ENCODE measurements at regions not wholly inside any gene's neighbourhood (a gene's known extent, or its start where the extent isn't known, plus 50 kb on each side); places are given as distances from the start of the nearest gene placed in this dataset.

DNA sequence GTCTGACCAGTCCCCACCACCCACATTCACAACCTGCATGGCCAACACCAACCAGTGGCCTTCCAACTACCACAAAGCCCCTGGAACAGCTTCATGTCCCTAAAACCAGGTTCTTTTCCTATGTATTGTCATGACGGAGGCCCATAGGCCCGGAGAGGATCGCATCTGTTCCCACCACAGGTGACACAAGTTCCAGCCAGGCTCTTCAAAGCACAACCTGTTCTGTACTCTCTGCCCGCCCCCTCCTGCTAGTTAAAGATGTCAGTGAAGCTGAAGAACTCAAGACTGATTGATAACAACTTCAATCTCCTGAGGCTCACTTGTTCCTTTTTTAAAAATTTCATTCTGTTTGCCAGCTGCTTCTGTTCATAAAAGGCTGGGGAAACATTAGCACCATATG is 121.1 kb upstream of the GUCY1A2 start:
- H3K4me3 ChIP-seq (ENCODE audit: low read depth in 1 of 3, low read length in 3 of 3), result no peak overlapping the region
- no peak for DNase-seq (ENCODE audit: low spot score)
- no peak overlapping the region for H3K9ac ChIP-seq (ENCODE audit: low read depth in 1 of 2, low read length in 2 of 2)
- TF ChIP-seq RXRA (IDR thresholded peaks at IDR 0.05) (no peak), NR2F2 (IDR thresholded peaks at IDR 0.05) (no peak), YY1 (IDR thresholded peaks at IDR 0.05) (no peak)
- no peak overlapping the region for H3K27ac ChIP-seq (ENCODE audit: low read depth in 1 of 2, low read length in 2 of 2)
- WGBS, result 92% methylated on average over 4 of the region's 4 CpGs
- H3K4me1 ChIP-seq (ENCODE audit: control insufficient read depth in 4 of 4, insufficient read depth in 4 of 4, low read length in 3 of 4), result no peaks in the 10 kb centered on the region
- peaks cover 0 to 3% (median 1%) of the 10 kb centered on the region in 4 donors for H3K9me3 ChIP-seq (ENCODE audit: control insufficient read depth in 4 of 4, low read length in 3 of 4)
- H3K27me3 ChIP-seq (ENCODE audit: control insufficient read depth in 4 of 4, insufficient read depth in 4 of 4, low read length in 3 of 4), result no peaks in the 10 kb centered on the region
- no peaks in the 10 kb centered on the region for H3K36me3 ChIP-seq (ENCODE audit: control insufficient read depth in 4 of 4, insufficient read depth in 3 of 4, low read depth in 1 of 4, low read length in 3 of 4)

DNA sequence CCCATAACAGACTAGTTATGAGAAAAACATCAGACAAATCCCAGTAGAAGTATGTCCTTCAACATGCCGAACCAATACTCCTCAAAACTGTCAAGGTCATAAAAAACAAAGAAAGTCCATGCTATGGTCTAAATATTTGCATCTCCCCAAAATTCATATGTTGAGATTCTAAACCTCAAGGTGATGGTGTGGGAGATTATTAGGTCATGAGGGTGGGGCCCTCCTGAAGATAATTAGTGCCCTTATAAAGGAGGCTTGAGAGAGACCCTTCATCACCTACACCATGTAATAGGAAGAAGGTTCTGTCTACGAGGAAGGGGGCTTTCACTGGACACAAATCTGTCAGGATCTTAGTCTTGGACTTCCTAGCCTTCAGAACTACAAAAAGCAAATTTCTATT is 118.6 kb upstream of the GUCY1A2 start:
- Histone ChIP-seq H3K27ac (ENCODE audit: low read depth in 1 of 2, low read length in 2 of 2) (no peak overlapping the region), H3K36me3 (ENCODE audit: control insufficient read depth in 4 of 4, insufficient read depth in 3 of 4, low read depth in 1 of 4, low read length in 3 of 4) (no peaks in the 10 kb centered on the region), H3K27me3 (ENCODE audit: control insufficient read depth in 4 of 4, insufficient read depth in 4 of 4, low read length in 3 of 4) (no peaks in the 10 kb centered on the region), H3K9me3 (ENCODE audit: control insufficient read depth in 4 of 4, low read length in 3 of 4) (peaks cover 0 to 3% (median 1%) of the 10 kb centered on the region in 4 donors), H3K9ac (ENCODE audit: low read depth in 1 of 2, low read length in 2 of 2) (no peak overlapping the region), H3K4me3 (ENCODE audit: low read depth in 1 of 3, low read length in 3 of 3) (no peak overlapping the region), H3K4me1 (ENCODE audit: control insufficient read depth in 4 of 4, insufficient read depth in 4 of 4, low read length in 3 of 4) (no peaks in the 10 kb centered on the region)
- TF ChIP-seq, protein P1, sequence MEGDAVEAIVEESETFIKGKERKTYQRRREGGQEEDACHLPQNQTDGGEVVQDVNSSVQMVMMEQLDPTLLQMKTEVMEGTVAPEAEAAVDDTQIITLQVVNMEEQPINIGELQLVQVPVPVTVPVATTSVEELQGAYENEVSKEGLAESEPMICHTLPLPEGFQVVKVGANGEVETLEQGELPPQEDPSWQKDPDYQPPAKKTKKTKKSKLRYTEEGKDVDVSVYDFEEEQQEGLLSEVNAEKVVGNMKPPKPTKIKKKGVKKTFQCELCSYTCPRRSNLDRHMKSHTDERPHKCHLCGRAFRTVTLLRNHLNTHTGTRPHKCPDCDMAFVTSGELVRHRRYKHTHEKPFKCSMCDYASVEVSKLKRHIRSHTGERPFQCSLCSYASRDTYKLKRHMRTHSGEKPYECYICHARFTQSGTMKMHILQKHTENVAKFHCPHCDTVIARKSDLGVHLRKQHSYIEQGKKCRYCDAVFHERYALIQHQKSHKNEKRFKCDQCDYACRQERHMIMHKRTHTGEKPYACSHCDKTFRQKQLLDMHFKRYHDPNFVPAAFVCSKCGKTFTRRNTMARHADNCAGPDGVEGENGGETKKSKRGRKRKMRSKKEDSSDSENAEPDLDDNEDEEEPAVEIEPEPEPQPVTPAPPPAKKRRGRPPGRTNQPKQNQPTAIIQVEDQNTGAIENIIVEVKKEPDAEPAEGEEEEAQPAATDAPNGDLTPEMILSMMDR (IDR thresholded peaks at IDR 0.05; ENCODE audit: low read depth, low read length, missing input control), result no peak
- TF ChIP-seq RXRA (IDR thresholded peaks at IDR 0.05), result no peak
- TF ChIP-seq, protein P2, sequence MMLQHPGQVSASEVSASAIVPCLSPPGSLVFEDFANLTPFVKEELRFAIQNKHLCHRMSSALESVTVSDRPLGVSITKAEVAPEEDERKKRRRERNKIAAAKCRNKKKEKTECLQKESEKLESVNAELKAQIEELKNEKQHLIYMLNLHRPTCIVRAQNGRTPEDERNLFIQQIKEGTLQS (IDR thresholded peaks at IDR 0.05), result no peak
- TF ChIP-seq RAD21 (IDR thresholded peaks at IDR 0.05), result no peak
- TF ChIP-seq, protein P3, sequence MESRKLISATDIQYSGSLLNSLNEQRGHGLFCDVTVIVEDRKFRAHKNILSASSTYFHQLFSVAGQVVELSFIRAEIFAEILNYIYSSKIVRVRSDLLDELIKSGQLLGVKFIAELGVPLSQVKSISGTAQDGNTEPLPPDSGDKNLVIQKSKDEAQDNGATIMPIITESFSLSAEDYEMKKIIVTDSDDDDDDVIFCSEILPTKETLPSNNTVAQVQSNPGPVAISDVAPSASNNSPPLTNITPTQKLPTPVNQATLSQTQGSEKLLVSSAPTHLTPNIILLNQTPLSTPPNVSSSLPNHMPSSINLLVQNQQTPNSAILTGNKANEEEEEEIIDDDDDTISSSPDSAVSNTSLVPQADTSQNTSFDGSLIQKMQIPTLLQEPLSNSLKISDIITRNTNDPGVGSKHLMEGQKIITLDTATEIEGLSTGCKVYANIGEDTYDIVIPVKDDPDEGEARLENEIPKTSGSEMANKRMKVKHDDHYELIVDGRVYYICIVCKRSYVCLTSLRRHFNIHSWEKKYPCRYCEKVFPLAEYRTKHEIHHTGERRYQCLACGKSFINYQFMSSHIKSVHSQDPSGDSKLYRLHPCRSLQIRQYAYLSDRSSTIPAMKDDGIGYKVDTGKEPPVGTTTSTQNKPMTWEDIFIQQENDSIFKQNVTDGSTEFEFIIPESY (IDR thresholded peaks at IDR 0.05), result no peak
- TF ChIP-seq JUND (IDR thresholded peaks at IDR 0.05), result no peak
- WGBS, result 91% methylated on average over 2 of the region's 2 CpGs
- DNase-seq (ENCODE audit: low spot score), result no peak

DNA sequence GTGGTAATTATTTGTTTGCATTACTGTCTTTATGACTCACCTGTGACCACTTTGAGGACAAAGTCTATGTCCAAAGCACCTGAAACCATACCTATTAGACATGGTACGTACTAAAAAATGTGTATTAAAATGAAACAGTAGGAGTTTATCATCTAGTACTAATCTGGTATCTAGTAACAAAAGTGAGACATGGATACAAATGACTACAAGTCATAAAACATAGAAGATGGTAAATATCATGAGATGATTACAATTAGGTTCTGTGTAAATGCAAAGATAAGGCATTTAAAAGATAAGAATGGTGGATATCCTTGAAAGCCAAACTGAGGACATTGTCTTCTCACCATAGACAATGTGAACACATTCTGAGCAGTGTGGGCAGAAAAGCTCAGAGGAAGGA is 113.5 kb upstream of the GUCY1A2 start:
- DNase-seq (ENCODE audit: low spot score), result no peak
- Histone ChIP-seq H3K4me1 (ENCODE audit: control insufficient read depth in 4 of 4, insufficient read depth in 4 of 4, low read length in 3 of 4) (no peaks in the 10 kb centered on the region), H3K9me3 (ENCODE audit: control insufficient read depth in 4 of 4, low read length in 3 of 4) (no peaks in the 10 kb centered on the region), H3K36me3 (ENCODE audit: control insufficient read depth in 4 of 4, insufficient read depth in 3 of 4, low read depth in 1 of 4, low read length in 3 of 4) (no peaks in the 10 kb centered on the region), H3K27ac (ENCODE audit: low read depth in 1 of 2, low read length in 2 of 2) (no peak overlapping the region), H3K27me3 (ENCODE audit: control insufficient read depth in 4 of 4, insufficient read depth in 4 of 4, low read length in 3 of 4) (no peaks in the 10 kb centered on the region), H3K4me3 (ENCODE audit: low read depth in 1 of 3, low read length in 3 of 3) (no peak overlapping the region), H3K9ac (ENCODE audit: low read depth in 1 of 2, low read length in 2 of 2) (no peak overlapping the region)
- TF ChIP-seq YY1 (IDR thresholded peaks at IDR 0.05), result no peak
- 85% methylated on average over 1 of the region's 1 CpG for WGBS

DNA sequence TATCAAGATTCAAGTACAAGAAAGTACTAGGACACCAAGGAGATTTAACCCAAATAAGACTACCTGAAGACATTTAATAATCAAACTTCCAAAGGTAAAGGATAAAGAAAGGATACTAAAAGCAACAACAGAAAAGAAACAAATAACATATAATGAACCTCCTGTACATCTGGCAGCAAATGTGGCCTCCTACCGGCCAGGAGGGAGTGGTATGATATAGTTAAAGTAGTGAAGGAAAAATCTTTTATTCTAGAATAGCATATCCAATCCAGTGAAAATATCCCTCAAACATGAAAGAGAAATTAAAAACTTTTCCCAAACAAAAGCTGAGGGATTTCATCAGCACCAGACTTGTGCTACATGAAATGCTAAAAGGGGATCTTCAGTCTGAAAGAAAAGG is 104.7 kb upstream of the GUCY1A2 start:
- Histone ChIP-seq H3K27me3 (ENCODE audit: control insufficient read depth in 4 of 4, insufficient read depth in 4 of 4, low read length in 3 of 4) (no peaks in the 10 kb centered on the region), H3K4me1 (ENCODE audit: control insufficient read depth in 4 of 4, insufficient read depth in 4 of 4, low read length in 3 of 4) (no peaks in the 10 kb centered on the region), H3K27ac (ENCODE audit: low read depth in 1 of 2, low read length in 2 of 2) (no peak overlapping the region), H3K9ac (ENCODE audit: low read depth in 1 of 2, low read length in 2 of 2) (no peak overlapping the region), H3K36me3 (ENCODE audit: control insufficient read depth in 4 of 4, insufficient read depth in 3 of 4, low read depth in 1 of 4, low read length in 3 of 4) (no peaks in the 10 kb centered on the region), H3K4me3 (ENCODE audit: low read depth in 1 of 3, low read length in 3 of 3) (no peak overlapping the region), H3K9me3 (ENCODE audit: control insufficient read depth in 4 of 4, low read length in 3 of 4) (no peaks in the 10 kb centered on the region)
- DNase-seq (ENCODE audit: low spot score), result no peak
- WGBS, result 75% methylated on average over 1 of the region's 1 CpG
- TF ChIP-seq HNF4G (IDR thresholded peaks at IDR 0.05), result no peak
- no peak for TF ChIP-seq EGR1 (IDR thresholded peaks at IDR 0.05; ENCODE audit: low read depth in 2 of 2)
- TF ChIP-seq TAF1 (conservative IDR thresholded peaks at IDR 0.05), result no peak
- no peak for TF ChIP-seq RXRA (IDR thresholded peaks at IDR 0.05)
- TF ChIP-seq, protein P4, sequence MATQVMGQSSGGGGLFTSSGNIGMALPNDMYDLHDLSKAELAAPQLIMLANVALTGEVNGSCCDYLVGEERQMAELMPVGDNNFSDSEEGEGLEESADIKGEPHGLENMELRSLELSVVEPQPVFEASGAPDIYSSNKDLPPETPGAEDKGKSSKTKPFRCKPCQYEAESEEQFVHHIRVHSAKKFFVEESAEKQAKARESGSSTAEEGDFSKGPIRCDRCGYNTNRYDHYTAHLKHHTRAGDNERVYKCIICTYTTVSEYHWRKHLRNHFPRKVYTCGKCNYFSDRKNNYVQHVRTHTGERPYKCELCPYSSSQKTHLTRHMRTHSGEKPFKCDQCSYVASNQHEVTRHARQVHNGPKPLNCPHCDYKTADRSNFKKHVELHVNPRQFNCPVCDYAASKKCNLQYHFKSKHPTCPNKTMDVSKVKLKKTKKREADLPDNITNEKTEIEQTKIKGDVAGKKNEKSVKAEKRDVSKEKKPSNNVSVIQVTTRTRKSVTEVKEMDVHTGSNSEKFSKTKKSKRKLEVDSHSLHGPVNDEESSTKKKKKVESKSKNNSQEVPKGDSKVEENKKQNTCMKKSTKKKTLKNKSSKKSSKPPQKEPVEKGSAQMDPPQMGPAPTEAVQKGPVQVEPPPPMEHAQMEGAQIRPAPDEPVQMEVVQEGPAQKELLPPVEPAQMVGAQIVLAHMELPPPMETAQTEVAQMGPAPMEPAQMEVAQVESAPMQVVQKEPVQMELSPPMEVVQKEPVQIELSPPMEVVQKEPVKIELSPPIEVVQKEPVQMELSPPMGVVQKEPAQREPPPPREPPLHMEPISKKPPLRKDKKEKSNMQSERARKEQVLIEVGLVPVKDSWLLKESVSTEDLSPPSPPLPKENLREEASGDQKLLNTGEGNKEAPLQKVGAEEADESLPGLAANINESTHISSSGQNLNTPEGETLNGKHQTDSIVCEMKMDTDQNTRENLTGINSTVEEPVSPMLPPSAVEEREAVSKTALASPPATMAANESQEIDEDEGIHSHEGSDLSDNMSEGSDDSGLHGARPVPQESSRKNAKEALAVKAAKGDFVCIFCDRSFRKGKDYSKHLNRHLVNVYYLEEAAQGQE (IDR thresholded peaks at IDR 0.05), result no peak
- no peak for TF ChIP-seq NR2F2 (IDR thresholded peaks at IDR 0.05)
- no peak for TF ChIP-seq YY1 (IDR thresholded peaks at IDR 0.05)
- no peak for TF ChIP-seq HNF4A (conservative IDR thresholded peaks at IDR 0.05)
- no peak for TF ChIP-seq SP1 (IDR thresholded peaks at IDR 0.05)
- TF ChIP-seq JUND (IDR thresholded peaks at IDR 0.05), result no peak
- TF ChIP-seq, protein P3 (IDR thresholded peaks at IDR 0.05), result no peak
- TF ChIP-seq RAD21 (IDR thresholded peaks at IDR 0.05), result no peak

Measured in liver (tissue), 8 donors.